ENCODE measurements at regions not wholly inside any gene's neighbourhood (a gene's known extent, or its start where the extent isn't known, plus 50 kb on each side); places are given as distances from the start of the nearest gene placed in this dataset.
"Not testable (repeated sequence)": the region's sequence is repeated elsewhere in the genome, so short reads cannot be mapped to it uniquely, and the experiment has no call there.

DNA sequence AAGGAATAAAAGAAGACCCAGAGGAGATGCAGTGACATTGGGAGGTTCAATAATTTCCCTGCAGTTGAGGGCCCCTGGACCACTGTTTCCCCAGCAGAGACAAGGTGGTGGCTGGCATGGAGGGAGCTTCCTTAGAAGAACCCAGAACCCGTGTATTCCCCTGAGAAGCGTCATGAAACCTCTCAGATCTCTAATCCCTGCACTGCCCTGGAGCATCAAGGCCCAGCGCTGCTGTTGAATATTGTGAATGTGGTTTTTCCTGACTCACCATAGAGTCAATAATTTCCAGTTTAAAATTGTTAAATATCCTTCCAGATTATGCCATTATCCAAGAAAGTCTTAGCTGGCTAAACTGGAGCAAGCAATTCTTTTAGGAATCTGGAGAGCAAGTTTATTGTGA lies 187.2 kb downstream of the LMLN start:
- DNase-seq (ENCODE audit: low read depth in 1 of 2, low spot score in 1 of 2) = not testable (repeated sequence)

DNA sequence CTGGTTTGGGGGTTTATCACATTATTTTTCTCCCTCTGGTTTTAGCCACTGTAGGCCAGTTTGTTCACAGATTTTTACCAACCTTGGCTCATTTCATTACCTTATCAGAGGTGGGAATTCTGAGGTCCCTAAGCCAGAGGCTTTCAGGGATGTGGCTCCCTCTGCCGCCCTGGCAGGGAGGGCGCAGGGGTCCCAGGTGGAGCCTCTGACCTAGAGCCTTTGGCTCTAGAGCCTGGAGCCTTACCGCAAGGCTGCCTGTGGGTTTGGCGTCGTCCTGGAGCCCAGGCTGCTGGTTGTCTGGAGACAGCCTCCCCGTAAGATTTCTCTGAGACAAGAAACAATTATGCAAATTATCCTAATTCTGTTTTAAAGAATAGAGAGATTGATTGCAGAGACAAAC lies 188.0 kb downstream of the LMLN start:
- DNase-seq (ENCODE audit: low read depth in 1 of 2, low spot score in 1 of 2) = not testable (repeated sequence)

DNA sequence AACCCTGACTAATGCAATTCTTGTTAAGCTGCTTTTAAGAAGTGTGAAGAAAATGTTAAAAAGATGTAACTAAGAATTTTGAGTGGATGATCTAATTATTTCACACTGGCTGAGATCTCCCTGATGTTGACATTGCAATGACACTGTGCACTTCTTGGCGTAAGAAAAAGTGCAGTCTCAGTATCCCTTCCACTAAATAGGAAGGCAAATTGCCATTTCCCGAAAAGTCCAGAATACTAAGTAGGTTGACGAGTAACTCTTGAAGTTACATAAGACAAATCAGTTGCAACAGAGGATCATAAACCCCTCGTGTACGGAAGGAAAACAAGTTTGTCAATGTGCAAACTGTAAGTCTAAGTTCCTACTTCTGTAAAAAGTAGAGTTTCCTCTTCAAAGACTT lies 189.9 kb downstream of the LMLN start:
- DNase-seq (ENCODE audit: low read depth in 1 of 2, low spot score in 1 of 2) = not testable (repeated sequence)

DNA sequence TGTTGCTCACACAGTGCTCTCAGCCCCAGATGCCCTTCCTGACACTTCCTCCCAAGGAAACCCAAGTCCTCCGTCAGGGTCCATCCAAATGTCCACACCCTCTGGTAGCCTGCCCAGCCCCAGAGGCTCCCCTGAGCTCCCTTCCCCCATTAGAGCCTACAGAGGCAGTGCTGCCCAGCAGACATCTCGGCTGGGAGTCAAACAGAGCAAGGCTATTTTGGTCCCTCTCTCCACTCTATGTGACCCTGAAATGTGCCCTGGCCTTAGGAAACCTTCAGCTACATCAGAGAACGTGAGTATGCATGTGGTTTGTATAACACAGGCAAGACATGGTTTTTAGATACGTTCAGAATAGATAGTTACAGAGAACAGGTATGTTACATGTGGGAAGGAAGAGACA lies 191.8 kb downstream of the LMLN start:
- DNase-seq (ENCODE audit: low read depth in 1 of 2, low spot score in 1 of 2) = not testable (repeated sequence)

DNA sequence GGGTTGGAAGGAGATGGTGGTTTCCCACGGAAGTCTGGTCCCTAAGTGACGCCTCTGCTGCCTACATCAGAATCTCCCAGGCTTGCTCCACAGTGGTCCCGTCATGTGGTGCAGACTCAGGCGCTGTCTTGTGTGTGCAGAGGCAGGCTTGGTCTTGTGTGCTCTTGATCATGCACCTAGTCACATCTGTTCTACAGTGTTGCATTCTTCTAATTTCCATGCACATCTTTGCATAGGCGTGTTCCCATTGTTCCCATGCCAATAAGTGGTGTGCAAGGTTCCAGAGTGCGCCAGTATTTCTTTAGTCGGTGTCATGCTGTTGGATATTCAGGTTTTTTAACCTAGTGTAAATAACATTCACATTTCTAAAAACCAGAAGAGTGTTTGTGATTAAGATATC lies 195.8 kb downstream of the LMLN start:
- DNase-seq (ENCODE audit: low read depth in 1 of 2, low spot score in 1 of 2) = not testable (repeated sequence)

DNA sequence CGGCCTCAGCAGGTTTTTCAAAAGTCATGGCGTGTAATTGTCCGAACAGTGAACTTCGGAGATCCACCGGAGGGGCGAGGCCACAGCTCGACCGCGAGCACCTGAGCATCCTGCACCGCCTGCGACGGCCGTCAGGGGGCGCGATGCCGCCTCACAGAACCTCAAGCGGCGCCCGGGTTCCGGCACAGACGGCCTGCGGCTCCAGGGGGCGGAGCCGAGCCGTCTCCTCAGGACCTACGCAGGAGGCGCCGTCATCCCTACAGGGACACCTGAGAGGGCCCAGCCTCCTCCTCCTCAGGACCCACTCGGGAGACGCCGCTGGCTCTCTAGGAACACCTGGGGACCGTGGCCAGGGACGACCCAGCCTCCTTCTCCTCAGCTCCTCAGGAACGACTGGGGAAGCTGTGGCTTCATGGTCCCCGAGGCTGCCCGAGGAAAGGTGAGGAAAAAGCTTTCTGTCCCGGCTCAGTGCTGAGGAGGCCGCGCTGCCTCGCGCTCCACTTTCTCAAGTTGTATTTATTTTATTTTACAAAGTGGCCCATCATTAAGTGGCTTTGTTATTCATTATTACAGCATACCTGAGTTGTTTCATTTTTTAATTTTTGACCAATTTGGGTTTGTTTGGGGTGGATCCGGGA lies 197.3 kb downstream of the LMLN start:
- DNase-seq (ENCODE audit: low read depth in 1 of 2, low spot score in 1 of 2) = not testable (repeated sequence)

DNA sequence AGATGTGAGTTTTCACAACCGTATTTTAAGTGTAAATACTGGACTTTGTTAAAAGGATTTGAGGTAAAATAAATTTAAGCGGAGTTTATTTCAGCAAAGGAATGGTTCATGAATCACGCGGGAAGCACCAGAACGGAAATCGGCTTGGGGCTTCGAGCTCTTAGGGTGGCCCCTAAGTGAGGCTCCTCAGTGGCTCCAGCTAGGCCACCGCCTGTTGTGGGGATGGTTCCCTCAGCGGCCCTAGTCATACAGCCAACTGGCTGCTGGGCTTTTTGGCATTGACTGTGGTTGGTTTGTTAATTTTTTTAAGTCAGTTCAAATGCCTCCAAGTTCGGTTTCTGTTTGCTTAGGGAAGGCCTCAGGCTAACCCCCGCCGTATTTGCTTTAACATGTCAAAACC lies 198.0 kb downstream of the LMLN start:
- DNase-seq (ENCODE audit: low read depth in 1 of 2, low spot score in 1 of 2) = not testable (repeated sequence)

DNA sequence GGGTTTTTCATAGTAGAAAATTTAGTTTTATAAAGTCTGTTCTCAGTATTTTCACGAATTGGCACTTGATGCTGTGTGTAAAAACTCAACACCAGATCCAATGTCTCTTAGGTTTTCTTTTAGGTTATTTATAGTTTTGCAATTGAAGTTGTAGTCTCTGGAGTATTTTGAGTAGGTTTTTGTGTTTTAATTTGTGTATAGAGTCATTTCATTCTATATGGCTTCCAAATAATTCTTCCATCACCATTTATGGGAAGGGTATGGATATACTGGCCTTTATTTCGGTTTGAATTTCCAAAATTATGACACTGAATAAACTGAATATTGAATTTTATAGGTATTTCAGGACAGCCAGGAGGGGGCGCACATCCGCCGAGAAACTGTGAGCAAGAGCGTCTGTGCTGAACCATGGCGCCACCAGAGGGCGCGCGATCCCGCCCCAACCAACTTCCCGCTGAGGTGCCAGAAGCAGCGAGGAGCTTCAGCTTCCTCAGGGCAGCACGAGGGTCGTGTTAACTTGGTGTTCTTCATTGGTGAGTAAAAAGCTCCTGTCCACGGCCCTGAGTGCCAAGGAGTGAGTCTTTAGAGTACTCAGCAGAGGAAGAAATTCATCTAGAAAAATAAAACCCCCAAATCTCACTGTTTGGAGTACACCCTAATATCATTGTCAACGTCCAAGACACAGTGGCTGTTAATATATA lies 207.5 kb downstream of the LMLN start:
- peak; percentile 38 to 59 for DNase-seq (ENCODE audit: low read depth in 1 of 2, low spot score in 1 of 2)

DNA sequence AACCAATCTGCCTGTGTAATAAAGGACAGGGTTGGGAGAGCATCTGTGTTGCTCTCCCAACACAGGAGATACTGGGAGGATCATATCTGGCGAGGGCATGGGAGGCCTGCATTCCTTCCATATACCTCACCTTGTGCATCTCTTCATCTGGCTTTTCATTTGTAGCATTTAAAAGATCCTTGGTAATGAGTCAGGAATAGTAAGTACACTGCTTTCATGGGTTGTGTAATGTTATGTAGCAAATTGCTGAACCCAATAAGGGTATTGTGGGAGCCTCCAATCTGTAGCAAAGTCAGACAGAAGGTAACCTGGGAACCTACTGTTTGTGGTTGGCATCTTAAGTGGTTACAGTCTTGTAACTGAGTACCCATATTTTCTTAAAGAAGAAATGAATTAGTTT lies 210.8 kb downstream of the LMLN start:
- not testable (repeated sequence) for DNase-seq (ENCODE audit: low read depth in 1 of 2, low spot score in 1 of 2)

DNA sequence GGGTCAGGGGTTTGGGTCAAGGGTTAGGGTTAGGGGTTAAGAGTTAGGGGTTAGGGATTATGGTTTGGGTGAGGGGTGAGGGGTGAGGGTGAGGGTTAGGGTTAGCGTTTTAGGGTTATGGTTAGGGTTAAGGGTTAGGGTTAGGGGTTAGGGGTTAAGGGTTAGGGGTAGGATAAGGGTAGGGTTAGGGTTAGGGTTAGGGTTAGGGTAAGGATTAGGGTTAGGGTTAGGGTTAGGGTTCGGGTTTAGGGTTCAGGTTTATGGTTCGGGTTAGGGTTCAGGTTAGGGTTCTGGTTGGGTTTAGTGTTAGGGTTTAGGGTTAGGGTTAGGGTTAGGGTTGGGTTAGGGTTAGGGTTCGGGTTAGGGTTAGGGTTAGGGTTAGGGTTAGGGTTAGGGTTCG lies 213.1 kb downstream of the LMLN start:
- not testable (repeated sequence) for DNase-seq (ENCODE audit: low read depth in 1 of 2, low spot score in 1 of 2)

DNA sequence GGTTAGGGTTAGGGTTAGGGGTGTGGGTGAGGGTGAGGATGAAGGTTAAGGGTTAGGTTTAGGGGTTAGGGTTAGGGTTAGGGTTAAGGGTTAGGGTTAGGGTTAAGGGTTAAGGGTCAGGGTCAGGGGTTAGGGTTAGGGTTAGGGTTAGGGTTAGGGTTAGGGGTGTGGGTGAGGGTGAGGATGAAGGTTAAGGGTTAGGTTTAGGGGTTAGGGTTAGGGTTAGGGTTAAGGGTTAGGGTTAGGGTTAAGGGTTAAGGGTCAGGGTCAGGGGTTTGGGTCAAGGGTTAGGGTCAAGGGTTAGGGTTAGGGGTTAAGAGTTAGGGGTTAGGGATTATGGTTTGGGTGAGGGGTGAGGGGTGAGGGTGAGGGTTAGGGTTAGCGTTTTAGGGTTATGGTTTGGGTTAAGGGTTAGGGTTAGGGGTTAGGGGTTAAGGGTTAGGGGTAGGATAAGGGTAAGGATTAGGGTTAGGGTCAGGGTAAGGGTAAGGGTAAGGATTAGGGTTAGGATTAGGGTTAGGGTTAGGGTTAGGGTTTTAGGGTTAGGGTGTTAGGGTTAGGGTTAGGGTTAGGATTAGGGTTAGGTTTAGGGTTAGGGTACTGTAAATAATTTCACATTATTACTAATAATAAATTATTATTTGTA lies 214.0 kb downstream of the LMLN start:
- DNase-seq (ENCODE audit: low read depth in 1 of 2, low spot score in 1 of 2) = not testable (repeated sequence)

All from activated T-helper 1 cell treated with anti-CD3 and anti-CD28 coated beads, Interleukin-2, amount 50 U/mL, for 16 hours (primary cell).